Hypothalamus (tissue), 51 donors: ENCODE measurements at regions not wholly inside any gene's neighbourhood (a gene's known extent, or its start where the extent isn't known, plus 50 kb on each side); places are given as distances from the start of the nearest gene placed in this dataset.
A peak's percentile ranks its signal among the peaks of the same experiment; 100 is the strongest.
"Not testable (repeated sequence)": the region's sequence is repeated elsewhere in the genome, so short reads cannot be mapped to it uniquely, and the experiment has no call there.

Source experiments
- DNase-seq, 51 donors: peaks; one replicate each; lab custom pipeline; 2025; lab: John Stamatoyannopoulos, UW

DNA sequence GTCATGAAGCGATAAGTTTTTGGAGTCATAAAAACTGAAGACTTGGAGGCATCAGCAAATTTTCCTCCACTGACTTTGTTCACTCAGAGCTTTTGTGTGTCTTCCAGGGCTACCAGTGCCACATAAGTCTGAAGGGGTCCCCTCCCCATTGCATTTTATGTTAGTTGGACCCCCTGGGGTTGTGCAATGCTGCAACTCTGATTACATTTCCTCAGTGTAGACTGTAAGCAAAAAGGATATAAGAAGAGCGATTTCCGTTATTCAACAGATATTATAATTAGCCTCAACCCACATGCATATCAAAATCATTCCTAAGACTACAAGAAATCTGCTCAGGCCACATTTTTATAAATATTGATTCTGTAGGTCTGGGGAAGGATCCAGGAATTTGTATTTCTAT, 324.0 kb downstream of the TDRD3 start:
- no peak for DNase-seq

DNA sequence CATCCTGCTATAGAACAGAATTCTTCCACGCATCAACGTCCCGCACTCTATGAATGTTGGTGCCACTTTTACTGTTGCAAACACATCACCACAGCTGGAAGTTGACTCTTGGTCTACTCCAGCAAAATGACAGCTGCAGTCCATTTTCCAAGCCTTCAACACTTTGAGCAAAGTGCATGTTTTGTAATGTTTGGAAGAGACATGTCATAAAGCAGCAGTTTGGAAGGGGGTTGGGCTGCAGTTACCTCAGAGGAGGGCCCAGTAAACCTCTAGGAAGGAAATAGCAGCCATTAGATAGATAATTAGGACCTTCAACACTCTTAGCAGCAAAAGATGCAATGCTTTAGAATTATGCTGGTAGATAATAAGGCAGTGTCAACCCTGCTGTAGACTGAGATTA, 323.6 kb downstream of the TDRD3 start:
- no peak for DNase-seq

DNA sequence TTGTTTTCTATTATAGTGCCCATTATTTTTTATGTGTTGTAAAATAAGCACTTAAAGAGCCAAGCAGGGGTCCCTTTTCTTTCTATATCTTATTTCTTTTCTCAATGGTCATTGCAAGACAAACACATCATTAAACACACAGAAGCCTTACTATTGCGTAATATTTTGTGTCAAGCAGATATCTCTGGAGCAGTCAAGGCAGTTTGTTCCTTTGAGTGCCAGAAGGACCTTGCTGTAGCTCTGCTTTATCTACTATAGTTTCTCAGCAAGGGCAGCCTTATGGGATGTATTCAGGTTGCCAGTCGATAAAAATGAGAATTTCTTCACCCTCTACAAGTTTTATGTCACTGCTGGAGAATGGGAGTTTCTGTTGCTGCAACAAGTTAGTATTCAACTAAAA, 319.3 kb downstream of the TDRD3 start:
- no peak for DNase-seq

DNA sequence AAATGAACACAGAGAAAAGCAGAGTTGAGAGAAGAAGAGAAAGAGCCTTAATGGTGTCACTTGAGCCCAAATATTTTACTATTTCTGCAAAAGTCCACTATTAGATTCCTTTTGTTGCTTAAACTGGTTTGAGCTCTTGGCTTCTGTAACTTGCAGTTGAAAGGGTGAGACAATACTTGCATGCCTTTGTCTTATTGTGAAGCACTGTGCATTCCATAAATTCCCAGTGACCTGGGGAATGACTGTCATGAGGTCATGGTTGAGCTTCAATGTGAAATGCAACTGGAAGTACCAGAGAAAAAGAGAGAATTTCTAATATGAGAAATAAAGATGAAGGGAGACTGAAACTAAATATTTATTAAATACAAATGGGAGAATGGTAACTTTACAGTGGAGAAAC, 310.9 kb downstream of the TDRD3 start:
- DNase-seq: no peak

DNA sequence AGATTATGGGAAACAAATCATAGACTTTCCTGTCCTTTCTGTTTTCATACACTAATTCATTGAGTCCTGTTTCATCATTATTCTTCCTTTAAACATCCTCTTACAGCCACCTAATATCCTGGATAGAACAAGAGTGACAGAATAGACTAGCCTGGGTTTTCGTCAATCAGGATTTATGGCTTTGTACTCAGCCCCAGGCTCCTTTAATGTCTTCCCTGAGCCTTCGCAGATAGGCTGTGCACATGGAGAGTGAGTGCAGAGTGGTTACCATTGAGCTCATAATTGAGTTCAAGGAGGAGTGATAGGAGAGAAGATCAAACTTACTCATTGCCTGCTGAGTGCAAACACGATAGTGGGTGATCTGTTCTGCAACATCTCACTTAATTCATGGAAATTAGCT, 304.9 kb downstream of the TDRD3 start:
- DNase-seq: no peak

DNA sequence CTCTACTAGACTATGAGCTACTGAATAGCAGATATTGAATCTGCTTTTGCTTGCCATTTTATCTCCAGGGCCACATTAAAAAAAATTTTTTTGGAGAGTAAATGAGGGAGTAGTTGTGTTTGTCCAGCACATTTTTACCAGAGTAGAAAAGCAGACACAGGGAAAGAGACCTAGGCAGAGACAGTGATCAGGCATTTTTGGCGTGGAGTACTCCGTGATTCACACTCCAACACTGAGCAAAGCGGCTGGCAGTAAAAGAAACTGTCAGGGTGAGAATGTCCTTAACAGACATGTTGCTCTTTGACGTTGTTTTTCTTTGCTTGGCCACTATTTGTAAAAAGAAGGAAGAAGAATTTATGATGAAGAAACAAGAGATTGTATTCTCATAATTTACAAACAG, 304.0 kb downstream of the TDRD3 start:
- DNase-seq: no peak

DNA sequence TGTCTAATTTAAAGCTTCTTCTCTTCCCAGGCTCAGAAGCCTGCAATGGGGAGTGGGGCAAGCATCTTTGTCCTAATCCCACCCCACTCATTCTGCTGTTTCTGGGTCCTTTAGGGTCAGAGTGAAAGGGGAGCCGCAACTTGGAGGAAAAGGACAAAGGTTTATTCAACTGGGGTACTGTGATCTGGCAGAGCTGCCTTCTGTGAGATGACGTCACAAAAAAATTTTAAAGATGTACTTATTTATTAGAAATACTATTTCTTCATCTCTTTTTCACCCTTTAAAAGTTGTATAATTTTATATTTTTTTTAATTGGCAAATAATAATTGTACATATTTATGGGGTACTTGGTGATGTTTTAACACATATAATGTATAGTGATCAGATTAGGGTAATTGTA, 302.6 kb downstream of the TDRD3 start:
- DNase-seq: no peak

DNA sequence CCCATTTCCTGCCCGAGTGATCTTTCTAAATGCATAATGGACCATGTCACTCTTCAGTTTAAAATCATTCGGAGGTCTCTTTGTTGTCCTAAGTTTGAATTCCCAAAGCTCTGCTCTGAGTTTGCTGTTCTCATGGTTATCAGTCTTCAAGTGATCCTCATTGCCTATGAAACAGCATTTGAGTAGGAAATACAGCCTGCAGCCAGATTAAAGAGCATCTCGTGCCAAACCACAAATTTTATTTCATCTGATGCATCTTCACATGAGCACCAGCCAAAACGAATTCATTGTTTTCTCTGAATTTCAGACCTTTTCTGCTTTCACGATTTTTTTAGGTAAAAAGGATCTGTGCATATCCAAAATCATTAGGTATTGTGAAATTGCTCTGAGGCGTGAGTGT, 299.6 kb downstream of the TDRD3 start:
- no peak for DNase-seq

DNA sequence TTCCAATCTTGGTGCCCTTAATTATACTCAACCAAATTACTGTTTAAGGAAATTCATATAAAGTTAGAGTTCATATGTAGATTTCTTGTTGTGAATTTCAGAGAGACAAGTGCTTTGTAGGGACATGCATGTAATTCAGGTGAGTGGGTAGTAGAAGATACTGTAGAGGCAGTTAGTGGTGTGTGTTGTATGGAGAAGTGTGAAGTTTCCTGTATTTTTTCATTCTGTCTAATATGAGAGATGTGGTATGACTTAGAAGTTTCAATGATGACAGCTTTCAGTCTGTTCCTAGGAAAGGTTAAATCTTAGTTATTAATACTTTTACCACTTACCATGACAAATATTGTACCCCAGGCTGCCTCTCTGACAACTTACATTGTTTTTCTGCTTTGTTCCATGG, 294.2 kb downstream of the TDRD3 start:
- DNase-seq: no peak

DNA sequence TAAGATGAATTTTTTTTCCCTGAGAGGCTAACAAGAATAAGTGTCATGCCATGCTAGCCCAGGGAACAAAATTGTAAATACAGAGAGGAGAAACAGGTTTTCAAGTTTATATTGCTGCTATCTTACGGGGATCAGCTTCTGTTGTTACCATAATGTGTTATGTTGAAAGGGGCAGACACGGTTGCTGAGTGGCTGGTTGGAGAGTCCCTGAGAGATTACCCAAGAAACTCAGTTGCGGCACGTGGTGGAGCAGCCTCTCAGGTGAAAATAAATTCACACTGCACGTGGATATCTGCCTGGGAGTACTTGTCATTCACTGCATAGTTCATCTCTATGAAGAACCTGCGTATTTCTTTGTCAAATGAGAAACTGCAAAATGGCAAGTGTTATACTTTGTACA, 293.6 kb downstream of the TDRD3 start:
- no peak for DNase-seq

DNA sequence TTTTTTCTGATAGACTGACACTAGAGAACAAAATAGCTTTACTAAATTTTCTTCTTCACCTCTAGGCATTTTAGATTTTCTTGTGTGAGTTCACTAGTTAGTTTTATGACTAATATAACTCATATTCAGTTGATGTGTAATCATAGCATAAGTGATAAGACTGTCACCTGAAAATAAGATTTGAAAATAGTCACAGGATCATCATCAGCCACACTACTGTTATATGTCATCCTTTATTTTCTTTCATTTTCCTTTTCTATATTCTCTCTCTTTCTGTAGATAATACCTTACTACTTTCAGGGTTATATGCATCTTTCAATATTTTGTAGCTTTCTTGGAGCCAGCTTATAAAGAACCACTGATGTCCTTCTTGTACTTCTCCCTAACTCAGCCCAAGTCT, 292.6 kb downstream of the TDRD3 start:
- no peak for DNase-seq

DNA sequence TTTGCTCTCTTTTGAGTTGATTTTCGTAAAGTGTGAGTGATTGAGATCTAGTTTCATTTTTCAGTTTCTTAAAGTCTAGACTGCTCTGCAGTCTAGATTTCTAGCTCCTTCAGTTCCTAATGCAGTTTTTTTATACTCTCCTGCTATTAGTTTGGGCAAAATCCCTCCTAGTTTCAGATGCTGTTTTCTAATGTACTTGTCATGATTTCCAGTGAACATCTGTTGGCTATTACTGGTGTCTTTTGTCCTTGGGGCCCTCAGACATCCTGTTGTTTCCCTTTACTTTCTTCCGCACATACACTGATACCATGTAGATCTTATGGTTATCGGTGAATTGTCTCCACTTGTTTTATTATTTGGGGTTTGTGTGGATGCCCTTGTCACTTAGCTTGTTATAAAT, 292.1 kb downstream of the TDRD3 start:
- DNase-seq: no peak

DNA sequence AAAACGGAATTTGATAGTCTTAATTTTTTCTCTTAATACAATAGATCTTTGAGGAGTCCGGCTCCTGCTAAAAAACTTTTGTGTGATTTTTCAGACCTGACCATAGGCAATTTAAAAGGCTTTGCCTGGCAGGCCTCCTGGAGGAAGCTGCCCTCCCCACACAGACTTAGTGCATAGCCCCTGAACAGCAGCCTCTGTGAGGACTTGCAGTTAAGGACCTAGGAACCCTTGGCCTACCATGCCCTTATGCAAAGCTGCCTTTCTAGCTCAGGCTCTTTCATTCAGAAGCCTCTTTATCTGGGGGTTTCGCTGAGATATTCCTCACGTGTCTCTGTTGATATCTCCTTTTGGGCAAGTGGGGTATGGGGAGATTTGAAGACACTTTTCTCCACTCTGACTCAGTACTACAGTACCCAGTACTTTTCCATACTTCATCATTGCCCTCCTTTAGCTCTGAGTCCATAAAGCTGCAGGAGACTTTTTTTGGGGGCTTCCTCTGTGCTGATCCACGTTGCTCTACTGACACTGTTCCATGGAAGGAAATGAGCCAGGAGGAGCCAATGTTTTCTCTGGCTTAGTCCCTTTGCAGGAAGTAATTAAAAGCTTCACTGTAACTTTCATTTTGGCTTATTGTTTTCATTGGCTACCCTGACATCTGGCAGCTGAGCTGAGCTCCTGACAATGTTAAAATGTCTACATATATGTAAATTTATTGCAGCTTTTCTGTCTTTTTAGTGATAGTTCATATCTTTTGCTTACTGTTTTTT, 283.1 kb downstream of the TDRD3 start:
- no peak for DNase-seq

DNA sequence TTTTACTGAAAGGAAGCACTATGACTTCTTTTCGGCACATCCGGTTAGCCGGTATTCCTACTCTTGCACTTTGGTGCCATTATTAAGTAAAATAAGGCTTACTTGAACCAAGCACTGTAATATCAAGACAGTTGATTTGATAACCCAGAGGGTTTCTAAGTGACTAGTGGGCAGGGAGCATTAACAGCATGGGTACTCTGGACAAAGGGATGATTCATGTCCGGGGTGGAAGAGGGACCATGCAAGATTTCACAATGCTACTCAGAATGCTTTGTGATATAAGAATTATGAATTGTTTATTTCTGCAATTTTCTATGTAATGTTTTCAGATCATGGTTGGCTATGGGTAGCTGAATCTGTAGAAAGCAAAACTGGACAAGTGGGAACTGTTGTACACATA, 282.1 kb downstream of the TDRD3 start:
- no peak for DNase-seq

DNA sequence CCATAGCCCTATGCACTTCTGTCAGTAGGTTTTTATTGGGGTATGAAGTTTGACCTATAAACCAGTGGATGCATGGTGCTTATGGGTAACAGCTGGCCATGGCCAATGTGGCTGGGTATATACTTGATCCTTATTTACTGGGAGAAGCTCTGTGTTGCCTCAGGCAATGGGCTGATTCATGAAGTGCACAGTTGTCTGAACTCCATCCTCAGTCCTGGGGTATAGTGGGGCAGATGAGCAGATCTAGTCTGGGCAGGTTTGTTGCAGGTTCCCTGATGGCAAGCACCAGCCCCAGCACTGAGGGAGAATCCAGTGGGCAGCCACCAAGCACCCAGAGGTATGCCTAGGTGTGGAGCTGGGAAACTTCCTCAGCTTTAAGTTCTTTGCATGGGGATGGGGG, 274.4 kb downstream of the TDRD3 start:
- DNase-seq: no peak

DNA sequence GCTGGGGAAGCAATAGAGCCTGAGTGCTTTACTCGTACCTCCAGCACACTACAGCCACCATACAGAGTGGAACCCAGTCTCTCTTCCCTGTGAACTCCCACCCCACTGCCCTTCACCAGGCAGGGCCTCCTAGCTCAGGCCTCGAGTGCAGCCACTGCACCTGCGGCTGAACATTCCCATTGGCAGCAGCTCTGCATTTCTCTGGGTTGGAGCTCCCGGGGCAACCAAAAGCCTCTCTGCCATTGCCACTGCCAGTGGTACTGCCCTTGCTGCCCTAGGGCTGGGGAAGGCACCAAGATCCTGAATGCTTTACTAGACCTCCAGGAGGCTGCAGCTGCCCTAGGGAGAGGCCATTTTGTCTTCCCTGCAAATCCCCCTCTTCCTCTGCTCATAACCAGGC, 266.8 kb downstream of the TDRD3 start:
- DNase-seq: no peak

DNA sequence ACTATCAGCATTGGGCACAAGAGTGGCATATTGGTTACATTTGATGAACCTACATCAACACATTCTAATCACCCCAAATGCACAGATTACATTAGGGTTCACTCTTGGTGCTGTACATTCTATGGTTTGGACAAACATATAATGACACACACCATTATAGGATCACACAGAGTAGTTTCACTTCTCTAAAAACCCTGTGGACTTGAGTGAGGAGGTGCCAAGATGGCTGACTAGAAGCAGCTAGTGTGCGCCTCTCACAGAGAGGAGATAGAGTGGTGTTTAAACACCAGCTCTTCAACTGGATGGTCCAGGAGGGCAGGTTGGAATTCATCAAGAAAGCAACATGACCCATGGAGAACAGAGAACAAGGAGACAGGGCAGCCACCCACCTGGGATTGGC, 265.6 kb downstream of the TDRD3 start:
- no peak for DNase-seq

DNA sequence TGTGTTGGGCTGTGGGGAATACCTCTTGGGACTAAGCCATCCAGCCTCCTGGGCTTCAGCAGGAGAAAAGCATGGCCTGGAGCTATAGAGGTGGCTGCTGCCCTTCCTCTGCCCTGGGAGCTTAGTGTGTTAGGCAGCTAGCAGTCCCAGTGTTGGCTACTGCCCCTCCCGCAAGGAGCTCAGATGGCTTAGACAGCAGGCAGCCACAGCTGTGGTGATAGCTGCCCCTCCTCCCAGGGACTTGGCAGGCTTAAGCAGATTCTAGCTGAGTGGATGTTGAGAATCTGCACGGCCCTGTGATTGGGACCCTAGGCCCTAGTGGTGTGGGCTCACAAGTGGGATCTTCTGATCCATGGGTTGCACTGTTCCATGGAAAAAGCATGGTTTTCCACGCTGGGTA, 264.5 kb downstream of the TDRD3 start:
- DNase-seq: peak in 1 of 51 donors; percentile 2

DNA sequence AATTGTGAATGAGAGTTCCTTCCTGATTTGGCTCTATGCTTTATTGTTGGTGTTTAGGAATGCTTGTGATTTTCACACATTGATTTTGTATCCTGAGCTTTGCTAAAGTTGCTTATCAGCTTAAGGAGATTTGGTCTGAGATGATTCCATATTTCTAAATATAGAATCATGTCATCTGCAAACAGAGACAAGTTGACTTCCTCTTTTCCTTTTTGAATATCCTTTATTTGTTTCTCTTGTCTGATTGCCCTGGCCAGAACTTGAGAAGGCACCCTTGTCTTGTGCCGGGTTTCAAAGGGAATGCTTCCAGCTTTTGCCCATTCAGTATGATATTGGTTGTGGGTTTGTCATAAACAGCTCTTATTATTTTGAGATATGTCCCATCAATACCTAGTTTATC, 260.6 kb downstream of the TDRD3 start:
- not testable (repeated sequence) for DNase-seq

DNA sequence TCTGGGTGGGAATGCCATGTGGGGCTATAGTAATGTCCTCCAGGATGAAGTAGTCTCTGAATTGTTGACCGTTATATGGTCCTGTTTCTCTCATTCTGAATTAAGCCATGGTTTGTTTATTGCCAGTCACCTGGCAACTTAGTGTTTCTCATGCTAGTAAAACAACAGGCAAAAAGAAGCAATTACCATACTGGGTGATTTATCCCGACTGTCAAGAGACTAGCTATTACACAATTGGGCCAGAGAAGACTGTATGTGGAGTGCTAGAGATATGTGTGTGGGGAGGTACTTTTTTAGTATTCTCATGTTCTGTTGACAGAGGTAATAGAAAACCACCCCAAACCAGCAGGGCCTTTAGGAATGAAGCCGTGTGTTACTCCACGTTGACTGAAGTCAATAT, 258.2 kb downstream of the TDRD3 start:
- DNase-seq: no peak

DNA sequence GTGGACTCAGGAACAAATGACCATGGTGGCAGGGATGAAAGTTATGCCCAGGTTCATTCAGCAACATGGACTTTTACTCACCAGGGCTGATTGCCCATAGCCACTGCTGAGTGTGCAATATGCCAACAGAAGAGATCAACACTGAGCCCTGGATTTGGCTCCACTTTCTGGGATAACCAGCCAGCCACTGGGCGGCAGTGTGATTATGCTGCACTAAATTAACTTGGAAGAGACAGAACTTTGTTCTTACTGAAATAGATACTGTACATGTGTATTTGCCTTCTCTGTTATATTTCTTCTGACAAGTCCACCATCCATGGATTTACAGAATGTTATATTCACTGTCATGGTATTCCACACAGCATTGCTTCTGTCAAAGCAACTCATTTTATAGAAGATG, 257.4 kb downstream of the TDRD3 start:
- DNase-seq: peak in 15 of 51 donors; percentile 1 to 54 (median 12)

DNA sequence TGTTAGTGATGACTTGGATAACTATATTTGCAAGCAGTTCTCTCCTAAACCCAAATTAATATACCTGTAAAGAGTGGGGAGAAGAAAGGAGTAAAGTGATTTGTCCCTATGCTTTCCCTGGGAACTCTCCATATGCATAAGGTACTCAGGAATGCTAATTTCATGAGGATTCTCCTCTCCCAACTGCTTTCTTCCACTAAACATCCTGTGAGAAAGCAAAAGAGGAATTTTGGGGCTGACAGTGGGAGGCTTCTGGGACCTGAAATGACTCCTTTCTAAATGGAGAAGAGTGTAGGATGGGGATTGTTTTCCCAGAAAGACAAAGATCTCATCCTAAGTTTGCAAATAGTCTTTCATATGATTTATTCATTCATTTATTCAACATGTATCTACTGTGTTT, 250.5 kb downstream of the TDRD3 start:
- DNase-seq: no peak

DNA sequence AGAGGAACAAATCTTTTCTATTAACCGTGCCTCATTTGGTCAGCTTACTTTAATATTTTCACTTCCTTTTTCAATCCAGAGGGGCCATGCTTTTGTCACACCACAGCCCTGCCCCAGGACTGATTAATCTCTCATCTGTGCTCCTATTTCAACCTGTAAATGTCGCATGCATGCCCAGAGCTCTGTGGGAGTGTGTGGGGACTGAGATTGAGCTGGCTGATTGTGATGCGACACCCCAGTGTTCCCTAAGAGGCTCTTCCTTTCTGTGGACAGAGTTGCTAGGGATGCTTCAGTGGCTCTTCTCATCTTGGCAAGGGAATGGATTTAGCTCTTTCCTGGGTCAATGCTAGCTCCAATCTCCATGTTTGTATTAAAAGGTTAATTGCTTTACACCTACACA, 249.6 kb downstream of the TDRD3 start:
- no peak for DNase-seq
